K562 (cell line): ENCODE measurements at regions not wholly inside any gene's neighbourhood (a gene's known extent, or its start where the extent isn't known, plus 50 kb on each side); places are given as distances from the start of the nearest gene placed in this dataset.

Experiments used
- ATAC-seq: fragments of 200-7000 bp; cut with Tn5 transposase; 3 replicates; pipeline ENCODE4 v1.9.1; 2020; ENCODE audit warnings: moderate library complexity
- BruUV-seq: library from RNA; stranded (reverse); fragments of 400-500 nt; replicated peaks from 2 replicates; lab custom pipeline; 2021; lab: Mats Ljungman, UMichigan
- CTCF ChIA-PET: fragments of 300-600 bp; formaldehyde crosslinking; extraction: SDS; loops from one replicate; lab custom pipeline; 2021; ENCODE audit warnings: low intra/inter-chr PET ratio; lab: Yijun Ruan, JAX
- POLR2A ChIA-PET: fragments of 300-600, 350-650 bp; sonication (Branson Sonifier 250); formaldehyde crosslinking; extraction: SDS; loops from one replicate; lab custom pipeline; 2021; ENCODE audit warnings: antibody characterized with exemption, inconsistent platforms; lab: Yijun Ruan, JAX
- DNase-seq, 4 experiments: peaks; one replicate each; pipeline versions ENCODE4 v3.0.0 to v3.0.0-alpha.2; 2011 to 2018; ENCODE audit warnings: low spot score in 3 of 4, mixed read lengths in 3 of 4; ENCODE audit errors: extremely low read depth in 1 of 4
- FAIRE-seq: peaks from 2 replicates; lab custom pipeline; 2011; peaks lifted over from hg19 to GRCh38; lab: Jason Lieb, UNC
- H2AFZ ChIP-seq: 2 replicates; pipeline ENCODE4 v1.6.0; 2011; ENCODE audit warnings: low read depth, low read length, control low read depth, inconsistent platforms
- H3K27ac ChIP-seq: fragments of 200-600 bp; 3 replicates; pipeline ENCODE4 v1.8.0; 2011; ENCODE audit warnings: low read depth, mild to moderate bottlenecking, control low read depth, inconsistent platforms, low read length, moderate library complexity, mixed read lengths; ENCODE audit errors: extremely low read depth
- H3K27me3 ChIP-seq, 2 experiments: fragments of 300-600 bp in 1 of 2; 2 replicates in 1 of 2; 3 replicates in 1 of 2; pipeline versions ENCODE4 v1.6.0 to v1.8.0; 2011; ENCODE audit warnings: inconsistent platforms in 2 of 2, low read length in 2 of 2, mild to moderate bottlenecking in 1 of 2, mixed read lengths in 1 of 2, moderate library complexity in 1 of 2; ENCODE audit not compliant: control insufficient read depth in 2 of 2, insufficient read depth in 2 of 2
- H3K36me3 ChIP-seq: fragments of 300-600 bp; 3 replicates; pipeline ENCODE4 v1.8.0; 2011; ENCODE audit warnings: mild to moderate bottlenecking, low read length, inconsistent platforms; ENCODE audit not compliant: control insufficient read depth, insufficient read depth
- H3K4me1 ChIP-seq, 2 experiments: fragments of 200-600 bp in 1 of 2; replicated peaks in 1 of 2; 2 replicates in 1 of 2; 3 replicates in 1 of 2; pipeline versions ENCODE4 v1.5.1 to v1.8.0; 2011; ENCODE audit warnings: inconsistent platforms in 2 of 2, low read length in 2 of 2, mild to moderate bottlenecking in 1 of 2, mixed read lengths in 1 of 2, moderate library complexity in 1 of 2; ENCODE audit not compliant: control insufficient read depth in 2 of 2, insufficient read depth in 2 of 2
- H3K4me2 ChIP-seq: 2 replicates; pipeline ENCODE4 v1.6.1; 2011; ENCODE audit warnings: low read length, control low read depth, inconsistent platforms, mixed read lengths; ENCODE audit not compliant: insufficient read depth
- H3K4me3 ChIP-seq: fragments of 200-600 bp; sonication (generic), shearing (Covaris generic); 2 replicates; pipeline ENCODE4 v1.5.1; 2016; ENCODE audit warnings: control low read depth, inconsistent platforms
- H3K79me2 ChIP-seq: fragments of 200-600 bp; 3 replicates; pipeline ENCODE4 v1.8.0; 2011; ENCODE audit warnings: low read length, inconsistent platforms; ENCODE audit not compliant: control insufficient read depth, insufficient read depth
- H3K9ac ChIP-seq, 2 experiments: 2 replicates each; pipeline versions ENCODE4 v1.6.0 to v1.6.1; 2011; ENCODE audit warnings: low read depth in 2 of 2, low read length in 2 of 2, control low read depth in 1 of 2, inconsistent platforms in 1 of 2, mild to moderate bottlenecking in 1 of 2, mixed read lengths in 1 of 2; ENCODE audit not compliant: insufficient read depth in 1 of 2
- H3K9me1 ChIP-seq: one replicate; pipeline ENCODE4 v1.6.0; 2011; ENCODE audit warnings: inconsistent platforms, mild to moderate bottlenecking, low read length, moderate library complexity; ENCODE audit not compliant: control insufficient read depth, insufficient read depth
- H3K9me3 ChIP-seq: replicated peaks from 2 replicates; pipeline ENCODE4 v1.5.1; 2011; ENCODE audit warnings: low read depth, low read length, inconsistent platforms; ENCODE audit not compliant: control insufficient read depth, insufficient read depth
- H4K20me1 ChIP-seq: replicated peaks from 2 replicates; pipeline ENCODE4 v1.6.1; 2011; ENCODE audit warnings: low read length, inconsistent platforms, mixed read lengths; ENCODE audit not compliant: control insufficient read depth, insufficient read depth
- ASH1L ChIP-seq: fragments of 450-650 bp; IDR thresholded peaks from 2 replicates; pipeline ENCODE4 v1.6.1; 2018; ENCODE audit warnings: borderline replicate concordance, mild to moderate bottlenecking, low read depth; ENCODE audit not compliant: partially characterized antibody
- ATF7 ChIP-seq: fragments of 450-650 bp; IDR thresholded peaks from 2 replicates; pipeline ENCODE4 v1.7.1; 2014; ENCODE audit warnings: mild to moderate bottlenecking, moderate library complexity
- DDX20 ChIP-seq: fragments of 450-650 bp; IDR thresholded peaks from 2 replicates; pipeline ENCODE4 v1.6.1; 2016; ENCODE audit warnings: missing genetic modification characterization, low read depth, mild to moderate bottlenecking, missing compliant biosample characterization, moderate library complexity
- HDGF ChIP-seq: fragments of 450-650 bp; IDR thresholded peaks from 2 replicates; pipeline ENCODE4 v1.6.1; 2016
- KDM1A ChIP-seq, 2 experiments: fragments of 450-650 bp; IDR thresholded peaks; 2 replicates each; pipeline ENCODE4 v1.6.1; 2016; ENCODE audit warnings: mild to moderate bottlenecking in 2 of 2
- MIER1 ChIP-seq: fragments of 450-650 bp; IDR thresholded peaks from 2 replicates; pipeline ENCODE4 v1.6.1; 2016; ENCODE audit warnings: antibody characterized with exemption, mild to moderate bottlenecking, low read depth
- TEAD4 ChIP-seq, 2 experiments: sonication (generic) in 1 of 2; formaldehyde crosslinking in 1 of 2; IDR thresholded peaks; 2 replicates each; pipeline versions ENCODE4 v1.6.1 to v1.8.0; 2012 to 2022; ENCODE audit warnings: borderline replicate concordance in 1 of 2, inconsistent platforms in 1 of 2, low read length in 1 of 2, mild to moderate bottlenecking in 1 of 2, missing genetic modification reagents in 1 of 2
- ZBTB34 ChIP-seq: fragments of 250-450 bp; sonication (Bioruptor Pico); IDR thresholded peaks from 2 replicates; pipeline ENCODE4 v1.8.0; 2021; ENCODE audit warnings: mild to moderate bottlenecking, moderate library complexity
- ZEB2 ChIP-seq: fragments of 450-650 bp; IDR thresholded peaks from 2 replicates; pipeline ENCODE4 v1.6.1; 2016
- ZNF217 ChIP-seq: sonication (generic); formaldehyde crosslinking; IDR thresholded peaks from 2 replicates; pipeline ENCODE4 v1.8.0; 2022; ENCODE audit warnings: mild to moderate bottlenecking, missing genetic modification reagents
- ZNF253 ChIP-seq: fragments of 250-450 bp; sonication (Bioruptor Pico); conservative IDR thresholded peaks from 2 replicates; pipeline ENCODE4 v1.6.1; 2021; ENCODE audit warnings: mild to moderate bottlenecking
- ZNF263 ChIP-seq: sonication (generic); formaldehyde crosslinking; IDR thresholded peaks from 2 replicates; pipeline ENCODE4 v1.8.0; 2022; ENCODE audit warnings: mild to moderate bottlenecking, missing genetic modification reagents, borderline replicate concordance
- ZNF639 ChIP-seq, 2 experiments: fragments of 200-800 bp in 1 of 2; sonication (Bioruptor generic) in 1 of 2; sonication (generic) in 1 of 2; formaldehyde crosslinking in 1 of 2; IDR thresholded peaks in 1 of 2; conservative IDR thresholded peaks in 1 of 2; 2 replicates each; pipeline versions ENCODE4 v1.5.0 to v1.6.1; 2016 to 2020; ENCODE audit warnings: missing compliant biosample characterization in 1 of 2, missing genetic modification characterization in 1 of 2, missing genetic modification reagents in 1 of 2
- WGBS: fragments of 100-300 bp; shearing (Covaris generic); methylation state at CpG from one replicate; pipeline ENCODE4 v1.1.6; 2016; ENCODE audit warnings: low coverage, mixed read lengths; ENCODE audit not compliant: insufficient coverage; ENCODE audit errors: missing lambda C conversion rate; 5-methylcytosine and 5-hydroxymethylcytosine counted together
- in situ Hi-C: fragments of 300-500 bp; cut with MboI; formaldehyde crosslinking; loops from 4 replicates; pipeline ENCODE4 v1.15.0; 2018; ENCODE audit warnings: inconsistent platforms, mixed read lengths
- intact Hi-C: fragments of 100-400 bp; cut with micrococcal nuclease; formaldehyde crosslinking; loops from 2 replicates; pipeline ENCODE4 v1.14.2; 2022
- TF ChIP-seq, protein P1 (sequence below): IDR thresholded peaks from 3 replicates; pipeline ENCODE4 v1.6.1; 2011; ENCODE audit warnings: borderline replicate concordance, mild to moderate bottlenecking; ENCODE audit not compliant: insufficient read length, insufficient read depth
- TF ChIP-seq, protein P2 (sequence below): fragments of 450-650 bp; formaldehyde crosslinking; IDR thresholded peaks from 2 replicates; pipeline ENCODE4 v1.4.0; 2020; ENCODE audit warnings: mild to moderate bottlenecking, moderate library complexity

DNA sequence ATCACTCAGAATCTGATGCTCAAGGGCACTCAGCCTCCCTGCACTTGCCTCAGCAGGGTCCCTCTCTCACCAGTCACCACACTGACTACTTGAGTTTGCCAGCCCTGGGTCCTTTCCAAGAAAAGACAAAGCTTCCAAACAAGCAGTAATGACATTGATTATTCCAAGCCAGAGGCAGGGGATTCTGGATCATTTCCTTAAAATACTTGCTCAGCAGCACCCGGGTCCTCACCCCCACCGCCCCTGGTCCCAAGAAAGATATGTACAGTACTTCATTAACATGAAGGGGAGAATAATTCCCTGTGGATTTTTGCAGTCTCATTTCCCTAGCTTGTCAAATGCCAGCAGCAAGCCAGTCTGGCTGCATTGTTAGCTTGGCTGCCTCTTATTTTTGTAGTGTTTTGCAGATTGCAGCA, 83.2 kb upstream of the GNAO1 start (continued):
- TF ChIP-seq ZNF639 (CRISPR knock-in tag; conservative IDR thresholded peaks at IDR 0.05 in 1 of 2, IDR thresholded peaks at IDR 0.05 in 1 of 2) = no peak
- TF ChIP-seq ZNF253 (CRISPR knock-in tag) = no peak
- TF ChIP-seq, protein P1, sequence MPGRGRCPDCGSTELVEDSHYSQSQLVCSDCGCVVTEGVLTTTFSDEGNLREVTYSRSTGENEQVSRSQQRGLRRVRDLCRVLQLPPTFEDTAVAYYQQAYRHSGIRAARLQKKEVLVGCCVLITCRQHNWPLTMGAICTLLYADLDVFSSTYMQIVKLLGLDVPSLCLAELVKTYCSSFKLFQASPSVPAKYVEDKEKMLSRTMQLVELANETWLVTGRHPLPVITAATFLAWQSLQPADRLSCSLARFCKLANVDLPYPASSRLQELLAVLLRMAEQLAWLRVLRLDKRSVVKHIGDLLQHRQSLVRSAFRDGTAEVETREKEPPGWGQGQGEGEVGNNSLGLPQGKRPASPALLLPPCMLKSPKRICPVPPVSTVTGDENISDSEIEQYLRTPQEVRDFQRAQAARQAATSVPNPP = no peak
- TF ChIP-seq HDGF = no peak
- TF ChIP-seq ZNF217 (CRISPR knock-in tag) = no peak
- no peak for TF ChIP-seq ZEB2

- no peak for DNase-seq
- TF ChIP-seq, protein P2, sequence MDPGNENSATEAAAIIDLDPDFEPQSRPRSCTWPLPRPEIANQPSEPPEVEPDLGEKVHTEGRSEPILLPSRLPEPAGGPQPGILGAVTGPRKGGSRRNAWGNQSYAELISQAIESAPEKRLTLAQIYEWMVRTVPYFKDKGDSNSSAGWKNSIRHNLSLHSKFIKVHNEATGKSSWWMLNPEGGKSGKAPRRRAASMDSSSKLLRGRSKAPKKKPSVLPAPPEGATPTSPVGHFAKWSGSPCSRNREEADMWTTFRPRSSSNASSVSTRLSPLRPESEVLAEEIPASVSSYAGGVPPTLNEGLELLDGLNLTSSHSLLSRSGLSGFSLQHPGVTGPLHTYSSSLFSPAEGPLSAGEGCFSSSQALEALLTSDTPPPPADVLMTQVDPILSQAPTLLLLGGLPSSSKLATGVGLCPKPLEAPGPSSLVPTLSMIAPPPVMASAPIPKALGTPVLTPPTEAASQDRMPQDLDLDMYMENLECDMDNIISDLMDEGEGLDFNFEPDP (CRISPR knock-in tag) = no peak
- TF ChIP-seq ZNF263 (CRISPR knock-in tag) = no peak
- TF ChIP-seq ASH1L = no peak
- TF ChIP-seq TEAD4 (IDR thresholded peaks at IDR 0.05; ENCODE audit: low read length) = no peak
- no peak for TF ChIP-seq TEAD4 (CRISPR knock-in tag; IDR thresholded peaks at IDR 0.05; ENCODE audit: borderline replicate concordance)
- no peak for TF ChIP-seq DDX20 (tag)
- no peak for TF ChIP-seq MIER1
- TF ChIP-seq ATF7 = no peak
- no peak for TF ChIP-seq ZBTB34 (CRISPR knock-in tag)
- TF ChIP-seq KDM1A (IDR thresholded peaks at IDR 0.05) = no peak
- FAIRE-seq = no peak
- intact Hi-C loops = no loop called here
- no peaks in the 10 kb centered on the region for H3K9me1 ChIP-seq
- CTCF ChIA-PET = no interaction called here
- H3K4me3 ChIP-seq = no peak overlapping the region
- BruUV-seq = no TSS peak
- no peaks in the 10 kb centered on the region for H3K4me1 ChIP-seq
- no peaks in the 10 kb centered on the region for H3K79me2 ChIP-seq
- no peak for ATAC-seq
- H3K4me2 ChIP-seq = no peak overlapping the region
- 2% methylated on average over 6 of the region's 6 CpGs for WGBS
- no peak overlapping the region for H3K27ac ChIP-seq
- in situ Hi-C loops = no loop called here
- POLR2A ChIA-PET = no interaction called here
- H3K9ac ChIP-seq = no peak overlapping the region
- no peaks in the 10 kb centered on the region for H3K9me3 ChIP-seq
- no peak overlapping the region for H2AFZ ChIP-seq
- no peaks in the 10 kb centered on the region for H3K36me3 ChIP-seq
- H3K27me3 ChIP-seq = peaks cover 0 to 2% of the 10 kb centered on the region in 2 experiments; a peak in 1 of 5 replicates
- H4K20me1 ChIP-seq = no peaks in the 10 kb centered on the region
These were observed 84.8 kb upstream of the GNAO1 start for GRCh38 chr16:56106527-56106926.
